ENCODE measurements at regions not wholly inside any gene's neighbourhood (a gene's known extent, or its start where the extent isn't known, plus 50 kb on each side); places are given as distances from the start of the nearest gene placed in this dataset.

- H3K27me3 Mint-ChIP-seq (ENCODE audit: low read depth) = peaks cover 8% of the 10 kb centered on the region
- DNase-seq (ENCODE audit: low spot score) = no peak
- H3K36me3 Mint-ChIP-seq (ENCODE audit: low read depth) = no peaks in the 10 kb centered on the region
- H3K9me3 Mint-ChIP-seq (ENCODE audit: low read depth) = peaks cover 9% of the 10 kb centered on the region
- H3K4me3 Mint-ChIP-seq (ENCODE audit: unreplicated experiment) = no peak overlapping the region
- peaks cover 4% of the 10 kb centered on the region for H3K4me1 Mint-ChIP-seq (ENCODE audit: low read depth)
- H3K27ac Mint-ChIP-seq (ENCODE audit: unreplicated experiment) = no peak overlapping the region
- TF ChIP-seq, protein P1, sequence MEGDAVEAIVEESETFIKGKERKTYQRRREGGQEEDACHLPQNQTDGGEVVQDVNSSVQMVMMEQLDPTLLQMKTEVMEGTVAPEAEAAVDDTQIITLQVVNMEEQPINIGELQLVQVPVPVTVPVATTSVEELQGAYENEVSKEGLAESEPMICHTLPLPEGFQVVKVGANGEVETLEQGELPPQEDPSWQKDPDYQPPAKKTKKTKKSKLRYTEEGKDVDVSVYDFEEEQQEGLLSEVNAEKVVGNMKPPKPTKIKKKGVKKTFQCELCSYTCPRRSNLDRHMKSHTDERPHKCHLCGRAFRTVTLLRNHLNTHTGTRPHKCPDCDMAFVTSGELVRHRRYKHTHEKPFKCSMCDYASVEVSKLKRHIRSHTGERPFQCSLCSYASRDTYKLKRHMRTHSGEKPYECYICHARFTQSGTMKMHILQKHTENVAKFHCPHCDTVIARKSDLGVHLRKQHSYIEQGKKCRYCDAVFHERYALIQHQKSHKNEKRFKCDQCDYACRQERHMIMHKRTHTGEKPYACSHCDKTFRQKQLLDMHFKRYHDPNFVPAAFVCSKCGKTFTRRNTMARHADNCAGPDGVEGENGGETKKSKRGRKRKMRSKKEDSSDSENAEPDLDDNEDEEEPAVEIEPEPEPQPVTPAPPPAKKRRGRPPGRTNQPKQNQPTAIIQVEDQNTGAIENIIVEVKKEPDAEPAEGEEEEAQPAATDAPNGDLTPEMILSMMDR (IDR thresholded peaks at IDR 0.05) = no peak
These were observed 232.8 kb upstream of the BLID start for GRCh38 chr11:122348659-122349409.

- H3K4me1 Mint-ChIP-seq (ENCODE audit: low read depth) = peaks cover 6% of the 10 kb centered on the region
- H3K9me3 Mint-ChIP-seq (ENCODE audit: low read depth) = peaks cover 3% of the 10 kb centered on the region
These were observed 230.0 kb upstream of the BLID start for GRCh38 chr11:122346006-122346405.

DNA sequence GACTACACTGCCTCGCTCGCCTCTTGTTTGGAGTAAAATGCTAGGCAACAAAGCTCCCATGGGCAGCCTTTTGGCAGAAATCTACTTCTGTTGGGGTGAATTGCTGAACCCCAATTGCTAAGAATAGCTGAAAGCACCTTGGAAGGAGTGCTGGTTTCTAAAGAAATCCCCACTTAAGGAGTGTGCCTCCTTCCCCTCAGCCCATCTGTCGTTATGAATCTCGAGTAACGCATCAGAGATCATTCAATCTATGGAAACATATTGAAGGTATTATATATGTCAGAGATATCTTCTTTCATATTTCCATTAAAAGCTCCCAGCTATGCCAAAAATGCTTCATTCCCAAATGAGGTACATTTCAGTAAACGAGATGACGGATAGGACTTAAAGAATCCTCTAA is 229.6 kb upstream of the BLID start:
- no peak for DNase-seq (ENCODE audit: low spot score)
- H3K36me3 Mint-ChIP-seq (ENCODE audit: low read depth) = no peaks in the 10 kb centered on the region
- peaks cover 6% of the 10 kb centered on the region for H3K4me1 Mint-ChIP-seq (ENCODE audit: low read depth)
- no peak overlapping the region for H3K27ac Mint-ChIP-seq (ENCODE audit: unreplicated experiment)
- H3K27me3 Mint-ChIP-seq (ENCODE audit: low read depth) = peaks cover 7% of the 10 kb centered on the region
- H3K4me3 Mint-ChIP-seq (ENCODE audit: unreplicated experiment) = no peak overlapping the region
- peaks cover 3% of the 10 kb centered on the region for H3K9me3 Mint-ChIP-seq (ENCODE audit: low read depth)
- TF ChIP-seq, protein P1 (IDR thresholded peaks at IDR 0.05) = no peak

More at GRCh38 chr11:122346006-122346405, 230.0 kb upstream of the BLID start:
- TF ChIP-seq, protein P1 (IDR thresholded peaks at IDR 0.05) = no peak
- Mint-ChIP-seq H3K36me3 (ENCODE audit: low read depth) (no peaks in the 10 kb centered on the region), H3K4me3 (ENCODE audit: unreplicated experiment) (no peak overlapping the region), H3K27me3 (ENCODE audit: low read depth) (peaks cover 7% of the 10 kb centered on the region), H3K27ac (ENCODE audit: unreplicated experiment) (no peak overlapping the region)
- DNase-seq (ENCODE audit: low spot score) = no peak

- Mint-ChIP-seq H3K9me3 (ENCODE audit: low read depth) (peaks cover 3% of the 10 kb centered on the region), H3K4me3 (ENCODE audit: unreplicated experiment) (no peak overlapping the region), H3K36me3 (ENCODE audit: low read depth) (no peaks in the 10 kb centered on the region), H3K27me3 (ENCODE audit: low read depth) (peaks cover 4% of the 10 kb centered on the region), H3K4me1 (ENCODE audit: low read depth) (peaks cover 6% of the 10 kb centered on the region), H3K27ac (ENCODE audit: unreplicated experiment) (no peak overlapping the region)
- TF ChIP-seq, protein P1 (IDR thresholded peaks at IDR 0.05) = no peak
- DNase-seq (ENCODE audit: low spot score) = no peak
These were observed 228.2 kb upstream of the BLID start for GRCh38 chr11:122344215-122344614.

- TF ChIP-seq, protein P1 (IDR thresholded peaks at IDR 0.05) = no peak
- H3K27ac Mint-ChIP-seq (ENCODE audit: unreplicated experiment) = no peak overlapping the region
- H3K36me3 Mint-ChIP-seq (ENCODE audit: low read depth) = no peaks in the 10 kb centered on the region
- peaks cover 6% of the 10 kb centered on the region for H3K4me1 Mint-ChIP-seq (ENCODE audit: low read depth)
- no peak overlapping the region for H3K4me3 Mint-ChIP-seq (ENCODE audit: unreplicated experiment)
- H3K27me3 Mint-ChIP-seq (ENCODE audit: low read depth) = peaks cover 4% of the 10 kb centered on the region
- DNase-seq (ENCODE audit: low spot score) = no peak
- peaks cover 3% of the 10 kb centered on the region for H3K9me3 Mint-ChIP-seq (ENCODE audit: low read depth)
These were observed 227.2 kb upstream of the BLID start for GRCh38 chr11:122343210-122343609.

All from chondrocyte (in vitro differentiated cells).